HepG2 (cell line): ENCODE measurements at regions not wholly inside any gene's neighbourhood (a gene's known extent, or its start where the extent isn't known, plus 50 kb on each side); places are given as distances from the start of the nearest gene placed in this dataset.

Experiments
- ATF1 ChIP-seq: IDR thresholded peaks from 2 replicates; pipeline ENCODE4 v1.6.1; 2016; ENCODE audit warnings: mild to moderate bottlenecking, control low read depth
- CTCF ChIP-seq: sonication (generic); formaldehyde crosslinking; IDR thresholded peaks from 2 replicates; pipeline ENCODE4 v1.5.0; 2020; ENCODE audit warnings: mild to moderate bottlenecking, missing genetic modification reagents, moderate library complexity
- HNF1A ChIP-seq, 2 experiments: sonication (generic) in 1 of 2; formaldehyde crosslinking in 1 of 2; IDR thresholded peaks; 2 replicates each; pipeline versions ENCODE4 v1.4.0 to v1.6.1; 2016 to 2020; ENCODE audit warnings: borderline replicate concordance in 1 of 2, low read depth in 1 of 2, mild to moderate bottlenecking in 1 of 2, missing genetic modification reagents in 1 of 2
- HNRNPH1 ChIP-seq: fragments of 200-400 bp; formaldehyde crosslinking; optimal IDR thresholded peaks from 2 replicates; pipeline ENCODE3; 2017; ENCODE audit warnings: mild to moderate bottlenecking, low read depth, low read length
- MXI1 ChIP-seq: IDR thresholded peaks from 3 replicates; pipeline ENCODE4 v1.6.1; 2012; ENCODE audit warnings: low read depth, low read length, inconsistent platforms, borderline replicate concordance
- NFKBIZ ChIP-seq: IDR thresholded peaks from 2 replicates; pipeline ENCODE4 v1.6.1; 2018; ENCODE audit warnings: missing genetic modification reagents, missing compliant biosample characterization
- PATZ1 ChIP-seq: sonication (generic); formaldehyde crosslinking; IDR thresholded peaks from 2 replicates; pipeline ENCODE4 v1.4.0; 2020; ENCODE audit warnings: missing genetic modification reagents
- PPARG ChIP-seq: conservative IDR thresholded peaks from 2 replicates; pipeline ENCODE4 v1.6.1; 2016; ENCODE audit warnings: missing biosample characterization, missing genetic modification reagents
- PRDM15 ChIP-seq: sonication (generic); formaldehyde crosslinking; IDR thresholded peaks from 2 replicates; pipeline ENCODE4 v1.4.0; 2020; ENCODE audit warnings: missing genetic modification reagents
- PTBP1 ChIP-seq: fragments of 200-400 bp; formaldehyde crosslinking; IDR thresholded peaks from 2 replicates; pipeline ENCODE4 v1.6.1; 2018; ENCODE audit warnings: low read length, low read depth; ENCODE audit not compliant: poor library complexity, severe bottlenecking
- ZBTB21 ChIP-seq: sonication (generic); formaldehyde crosslinking; IDR thresholded peaks from 2 replicates; pipeline ENCODE4 v1.4.0; 2020; ENCODE audit warnings: missing genetic modification reagents
- ZNF10 ChIP-seq: sonication (generic); formaldehyde crosslinking; IDR thresholded peaks from 2 replicates; pipeline ENCODE4 v1.4.0; 2020; ENCODE audit warnings: mild to moderate bottlenecking, low read depth, missing genetic modification reagents, borderline replicate concordance
- ZSCAN12 ChIP-seq: sonication (generic); formaldehyde crosslinking; IDR thresholded peaks from 2 replicates; pipeline ENCODE4 v1.9.0; 2021; ENCODE audit warnings: mild to moderate bottlenecking, missing genetic modification reagents
- ZUFSP ChIP-seq: sonication (generic); formaldehyde crosslinking; IDR thresholded peaks from 2 replicates; pipeline ENCODE4 v1.9.0; 2021; ENCODE audit warnings: missing genetic modification reagents, mild to moderate bottlenecking, borderline replicate concordance

DNA sequence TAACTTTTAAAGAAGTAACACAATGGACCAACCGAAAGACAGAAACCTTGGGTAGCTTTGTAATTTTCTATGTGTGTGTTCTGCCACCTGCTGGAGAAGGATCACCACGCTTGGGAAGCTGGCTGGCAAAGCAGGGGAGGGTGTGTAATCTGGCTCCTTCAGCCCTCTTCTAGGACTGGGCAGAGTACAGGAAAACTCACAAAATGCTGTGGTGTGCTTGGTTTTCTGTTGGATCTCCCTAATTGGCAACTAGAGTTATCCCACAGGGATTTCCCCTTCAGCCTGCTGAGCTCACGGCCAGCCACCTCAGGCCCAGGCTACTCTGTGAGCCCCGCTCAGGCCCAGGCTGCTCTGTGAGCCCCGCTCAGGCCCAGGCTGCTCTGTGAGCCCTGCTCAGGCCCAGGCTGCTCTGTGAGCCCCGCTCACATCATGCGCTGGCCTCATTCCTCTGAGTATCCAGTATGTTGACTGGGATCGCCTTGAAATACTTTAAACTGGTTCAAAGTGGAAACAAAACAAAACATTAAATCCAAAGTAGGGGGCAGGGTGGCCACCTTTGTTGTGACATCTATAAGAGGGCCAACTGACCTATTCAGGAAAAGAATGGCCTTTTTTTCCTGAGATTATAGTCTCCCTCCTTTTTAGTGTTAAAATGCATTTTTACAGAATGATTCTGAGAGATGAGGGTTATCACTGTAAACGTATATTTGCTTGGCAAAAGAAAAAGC, 52.0 kb upstream of the RNU6-8 start (continued):
- TF ChIP-seq PPARG (CRISPR knock-in tag) = peak; percentile 64; the same call in 1 of the 2 replicates
- no peak for TF ChIP-seq NFKBIZ (CRISPR knock-in tag)
- TF ChIP-seq HNRNPH1 = no peak
- no peak for TF ChIP-seq PTBP1
- TF ChIP-seq ATF1 = no peak
- TF ChIP-seq PRDM15 (CRISPR knock-in tag) = no peak
- no peak for TF ChIP-seq HNF1A (IDR thresholded peaks at IDR 0.05; ENCODE audit: low read depth)
- TF ChIP-seq HNF1A (CRISPR knock-in tag; IDR thresholded peaks at IDR 0.05; ENCODE audit: borderline replicate concordance) = no peak
- TF ChIP-seq MXI1 = peak; percentile 36; the same call in 1 of the 3 replicates
- TF ChIP-seq ZNF10 (CRISPR knock-in tag) = no peak
- TF ChIP-seq ZBTB21 = no peak
- no peak for TF ChIP-seq ZSCAN12 (CRISPR knock-in tag)
- TF ChIP-seq CTCF (CRISPR knock-in tag) = peak; percentile 97
- peak; percentile 39; the same call in 1 of the 2 replicates for TF ChIP-seq PATZ1 (CRISPR knock-in tag)
- 0 out of 2 replicates have a peak, but pooled peaks have one; percentile 30 for TF ChIP-seq ZUFSP (CRISPR knock-in tag)
